CD4-positive, alpha-beta T cell (primary cell): ENCODE measurements at regions not wholly inside any gene's neighbourhood (a gene's known extent, or its start where the extent isn't known, plus 50 kb on each side); places are given as distances from the start of the nearest gene placed in this dataset.

ENCODE experiments used
- ATAC-seq: fragments of 200-7000 bp; cut with Tn5 transposase; one replicate; pipeline ENCODE4 v1.10.0; 2022; ENCODE audit warnings: mild to moderate bottlenecking; ENCODE audit not compliant: poor library complexity
- CTCF ChIA-PET: fragments of 350-600 bp; sonication (Branson Sonifier 250); formaldehyde crosslinking; loops from one replicate; lab custom pipeline; 2021; ENCODE audit warnings: antibody characterized with exemption, inconsistent platforms; lab: Charles Lee
- POLR2A ChIA-PET: fragments of 350-600 bp; sonication (Branson Sonifier 250); formaldehyde crosslinking; loops from one replicate; lab custom pipeline; 2021; ENCODE audit warnings: antibody characterized with exemption, inconsistent platforms; lab: Charles Lee
- DNase-seq, 14 experiments: peaks; one replicate each; pipeline ENCODE4 v3.0.0-alpha.2; 2013 to 2020; ENCODE audit warnings: mixed read lengths in 2 of 14
- H3K27ac ChIP-seq, 2 donors: one replicate each; pipeline versions ENCODE4 v1.5.1 to v1.7.0; 2013; ENCODE audit warnings: low read length in 2 of 2, low read depth in 1 of 2, mild to moderate bottlenecking in 1 of 2
- H3K27me3 ChIP-seq, 2 experiments: 1 replicate in 1 of 2; 2 replicates in 1 of 2; pipeline versions ENCODE4 v1.6.1 to v1.7.0; 2013; ENCODE audit warnings: low read length in 2 of 2, control low read depth in 1 of 2, mild to moderate bottlenecking in 1 of 2, moderate library complexity in 1 of 2; ENCODE audit not compliant: insufficient read depth in 2 of 2, control insufficient read depth in 1 of 2
- H3K36me3 ChIP-seq: one replicate; pipeline ENCODE4 v1.6.1; 2013; ENCODE audit warnings: low read length, control low read depth; ENCODE audit not compliant: insufficient read depth
- H3K4me1 ChIP-seq: one replicate; pipeline ENCODE4 v1.6.1; 2013; ENCODE audit warnings: low read length, control low read depth; ENCODE audit not compliant: insufficient read depth
- H3K4me3 ChIP-seq: one replicate; pipeline ENCODE4 v1.5.1; 2013; ENCODE audit warnings: mild to moderate bottlenecking, low read length, moderate library complexity
- H3K9me3 ChIP-seq, 2 experiments: 1 replicate in 1 of 2; 2 replicates in 1 of 2; pipeline versions ENCODE4 v1.6.1 to v1.7.0; 2013; ENCODE audit warnings: low read length in 2 of 2, mild to moderate bottlenecking in 2 of 2, control low read depth in 1 of 2, moderate library complexity in 1 of 2; ENCODE audit not compliant: control insufficient read depth in 1 of 2, insufficient read depth in 1 of 2
- H3K27ac Mint-ChIP-seq: one replicate; pipeline ENCODE4 v1.8.0; 2020; ENCODE audit warnings: mixed read lengths
- H3K27me3 Mint-ChIP-seq: one replicate; pipeline ENCODE4 v1.8.0; 2021; ENCODE audit warnings: mixed read lengths
- H3K36me3 Mint-ChIP-seq: one replicate; pipeline ENCODE4 v1.8.0; 2021; ENCODE audit warnings: low read depth, mixed read lengths
- H3K4me1 Mint-ChIP-seq: one replicate; pipeline ENCODE4 v1.8.0; 2021; ENCODE audit warnings: low read depth, mixed read lengths
- H3K4me3 Mint-ChIP-seq: one replicate; pipeline ENCODE4 v1.8.0; 2020; ENCODE audit warnings: mild to moderate bottlenecking, mixed read lengths
- H3K9me3 Mint-ChIP-seq: one replicate; pipeline ENCODE4 v1.8.0; 2020; ENCODE audit warnings: mixed read lengths
- CTCF ChIP-seq: fragments of 200-600 bp; IDR thresholded peaks from one replicate; pipeline ENCODE4 v1.8.0; 2022; ENCODE audit warnings: antibody characterized with exemption, mild to moderate bottlenecking
- intact Hi-C, 2 experiments: fragments of 100-400 bp; cut with DNase I in 1 of 2; cut with micrococcal nuclease in 1 of 2; formaldehyde crosslinking; loops; one replicate each; pipeline versions ENCODE4 v1.15.1 to v1.9.0; 2023 to 2025; cut with DNase I, micrococcal nuclease

GRCh38 chr14:42378274-42378673 is 771.6 kb downstream of the LRFN5 start:
- intact Hi-C loops, result no loop called here
- H3K27me3 ChIP-seq, result no peaks in the 10 kb centered on the region
- ChIA-PET POLR2A (no interaction called here), CTCF (no interaction called here)
- Mint-ChIP-seq H3K9me3 (peaks cover 5% of the 10 kb centered on the region), H3K4me3 (no peak overlapping the region), H3K27ac (no peak overlapping the region), H3K27me3 (no peaks in the 10 kb centered on the region), H3K36me3 (no peaks in the 10 kb centered on the region), H3K4me1 (no peaks in the 10 kb centered on the region)
- no peak overlapping the region for H3K4me3 ChIP-seq
- H3K36me3 ChIP-seq, result no peaks in the 10 kb centered on the region
- H3K27ac ChIP-seq, result no peak overlapping the region
- peaks cover 3 to 8% of the 10 kb centered on the region in 2 experiments for H3K9me3 ChIP-seq
- no peak for DNase-seq
- TF ChIP-seq CTCF, result no peak
- no peak for ATAC-seq
- H3K4me1 ChIP-seq, result no peaks in the 10 kb centered on the region

- peaks cover 8% of the 10 kb centered on the region for H3K9me3 Mint-ChIP-seq
- no peaks in the 10 kb centered on the region for H3K27me3 Mint-ChIP-seq
- H3K27me3 ChIP-seq, result no peaks in the 10 kb centered on the region
- H3K9me3 ChIP-seq, result peaks cover 3 to 10% of the 10 kb centered on the region in 2 experiments
- H3K4me3 ChIP-seq, result no peak overlapping the region
- no peak for DNase-seq
- intact Hi-C loops, result no loop called here
- no peaks in the 10 kb centered on the region for H3K36me3 ChIP-seq
- H3K36me3 Mint-ChIP-seq, result no peaks in the 10 kb centered on the region
- no peak overlapping the region for H3K27ac ChIP-seq
- no peaks in the 10 kb centered on the region for H3K4me1 ChIP-seq
- TF ChIP-seq CTCF, result no peak
- ATAC-seq, result no peak
- ChIA-PET CTCF (no interaction called here), POLR2A (no interaction called here)
- H3K4me3 Mint-ChIP-seq, result no peak overlapping the region
- no peak overlapping the region for H3K27ac Mint-ChIP-seq
- H3K4me1 Mint-ChIP-seq, result no peaks in the 10 kb centered on the region
These were observed 767.7 kb downstream of the LRFN5 start for GRCh38 chr14:42374332-42374731.

GRCh38 chr14:42370056-42370455 is 763.4 kb downstream of the LRFN5 start:
- DNase-seq (no peak), ATAC-seq (no peak)
- H3K27me3 Mint-ChIP-seq, result no peaks in the 10 kb centered on the region
- Histone ChIP-seq H3K9me3 (peaks cover 0 to 4% of the 10 kb centered on the region in 2 experiments), H3K36me3 (no peaks in the 10 kb centered on the region), H3K27me3 (no peaks in the 10 kb centered on the region), H3K4me1 (no peaks in the 10 kb centered on the region), H3K4me3 (no peak overlapping the region), H3K27ac (no peak overlapping the region)
- CTCF ChIA-PET, result no interaction called here
- peaks cover 3% of the 10 kb centered on the region for H3K9me3 Mint-ChIP-seq
- TF ChIP-seq CTCF, result no peak
- H3K27ac Mint-ChIP-seq, result no peak overlapping the region
- intact Hi-C loops, result no loop called here
- H3K36me3 Mint-ChIP-seq, result no peaks in the 10 kb centered on the region
- POLR2A ChIA-PET, result no interaction called here
- H3K4me3 Mint-ChIP-seq, result no peak overlapping the region
- no peaks in the 10 kb centered on the region for H3K4me1 Mint-ChIP-seq
